ENCODE measurements at regions not wholly inside any gene's neighbourhood (a gene's known extent, or its start where the extent isn't known, plus 50 kb on each side); places are given as distances from the start of the nearest gene placed in this dataset.

- WGBS (ENCODE audit: insufficient coverage, insufficient replicate concordance, low lambda C conversion rate, missing lambda C conversion rate), result 96% methylated on average over 3 of the region's 3 CpGs
- no peak for TF ChIP-seq IRF5 (IDR thresholded peaks at IDR 0.05; ENCODE audit: borderline replicate concordance)
- no peak for TF ChIP-seq BCL3 (IDR thresholded peaks at IDR 0.05; ENCODE audit: borderline replicate concordance, insufficient read depth, low read depth, low read length, poor library complexity, severe bottlenecking)
- no peak for TF ChIP-seq TCF3 (IDR thresholded peaks at IDR 0.05; ENCODE audit: borderline replicate concordance, insufficient read depth, low read depth, low read length)
- no peak for TF ChIP-seq JUND (IDR thresholded peaks at IDR 0.05; ENCODE audit: low read depth, low read length)
- TF ChIP-seq CREB1 (IDR thresholded peaks at IDR 0.05; ENCODE audit: low read depth), result no peak
- TF ChIP-seq SP1 (IDR thresholded peaks at IDR 0.05; ENCODE audit: low read depth, low read length), result no peak
- TF ChIP-seq HCFC1 (IDR thresholded peaks at IDR 0.05; ENCODE audit: low read length), result no peak
- no peak for TF ChIP-seq ZNF217 (IDR thresholded peaks at IDR 0.05)
- no peak for TF ChIP-seq RBBP5 (conservative IDR thresholded peaks at IDR 0.05)
- no peak for TF ChIP-seq SREBF1 (IDR thresholded peaks at IDR 0.05; ENCODE audit: low read length)
- TF ChIP-seq ZBTB40 (IDR thresholded peaks at IDR 0.05; ENCODE audit: borderline replicate concordance), result no peak
- TF ChIP-seq NR2C1 (IDR thresholded peaks at IDR 0.05), result no peak
- TF ChIP-seq PBX3 (IDR thresholded peaks at IDR 0.05; ENCODE audit: insufficient replicate concordance, low read depth, low read length), result no peak
- TF ChIP-seq RFX5 (IDR thresholded peaks at IDR 0.05; ENCODE audit: low read depth, low read length), result no peak
- TF ChIP-seq ELK1 (IDR thresholded peaks at IDR 0.05; ENCODE audit: low read depth, low read length), result no peak
Measured at GRCh38 chr5:93926831-93927620, 185.6 kb upstream of the POU5F2 start.

More at GRCh38 chr5:93926831-93927620, 185.6 kb upstream of the POU5F2 start:
- Histone ChIP-seq H2AFZ (ENCODE audit: control insufficient read depth, low read depth, low read length) (no peak overlapping the region), H3K36me3 (ENCODE audit: control insufficient read depth in 2 of 2, insufficient read depth in 2 of 2, low read length in 1 of 2) (no peaks in the 10 kb centered on the region), H3K4me1 (ENCODE audit: control insufficient read depth, insufficient read depth, low read length) (no peaks in the 10 kb centered on the region), H3K79me2 (ENCODE audit: control insufficient read depth, insufficient read depth, low read length) (no peaks in the 10 kb centered on the region), H3K27me3 (replicated peaks in 1 of 2; ENCODE audit: control insufficient read depth in 2 of 2, insufficient read depth in 2 of 2, low read length in 1 of 2) (no peaks in the 10 kb centered on the region), H3K9ac (ENCODE audit: control insufficient read depth, insufficient read depth, low read length) (no peak overlapping the region), H3K4me3 (no peak overlapping the region), H3K27ac (ENCODE audit: control insufficient read depth, insufficient read depth) (no peak overlapping the region), H3K4me2 (ENCODE audit: control insufficient read depth, insufficient read depth) (no peak overlapping the region), H3K9me3 (replicated peaks; ENCODE audit: control insufficient read depth, insufficient read depth, low read length) (no peaks in the 10 kb centered on the region; the same call in 2 of the 3 replicates), H4K20me1 (ENCODE audit: control insufficient read depth, insufficient read depth) (no peaks in the 10 kb centered on the region)
- ATAC-seq (no peak), FAIRE-seq (no peak), DNase-seq (ENCODE audit: low read depth, low spot score) (no peak)
- ChIA-PET SMC1A (ENCODE audit: uncharacterized antibody, unreplicated experiment) (no interaction called here), RAD21 (ENCODE audit: unreplicated experiment) (no interaction called here), POLR2A (interaction anchor here (0.7 kb wide), 2 partner anchors 11 to 66 kb away, joined by 3 read pairs; no protein-coding TSS in a partner anchor), CTCF (interaction anchor here (0.8 to 1.9 kb wide), 3 partner anchors 11 to 15 kb away, joined by 3 to 7 read pairs (median 6); no protein-coding TSS in a partner anchor)
- in situ Hi-C loops (cut with MboI), result no loop called here
- BruUV-seq (replicated peaks), result no TSS peak
- intact Hi-C loops (cut with micrococcal nuclease; ENCODE audit: unreplicated experiment), result no loop called here

Measured in GM12878 (cell line).